Kidney epithelial cell (primary cell): ENCODE measurements at regions not wholly inside any gene's neighbourhood (a gene's known extent, or its start where the extent isn't known, plus 50 kb on each side); places are given as distances from the start of the nearest gene placed in this dataset.

ENCODE experiments used
- DNase-seq: peaks from one replicate; pipeline ENCODE4 v3.0.0-alpha.2; 2010; ENCODE audit warnings: low read depth
- H3K27me3 ChIP-seq: 2 replicates; pipeline ENCODE4 v1.6.0; 2011; ENCODE audit warnings: low read length; ENCODE audit not compliant: control insufficient read depth, insufficient read depth
- H3K36me3 ChIP-seq: 2 replicates; pipeline ENCODE4 v1.5.1; 2011; ENCODE audit warnings: low read length; ENCODE audit not compliant: control insufficient read depth, insufficient read depth
- H3K4me3 ChIP-seq: 2 replicates; pipeline ENCODE4 v1.5.1; 2011; ENCODE audit warnings: low read depth, mild to moderate bottlenecking, control low read depth, low read length
- TF ChIP-seq, protein P1 (sequence below): IDR thresholded peaks from 2 replicates; pipeline ENCODE4 v1.5.1; 2011; ENCODE audit warnings: mild to moderate bottlenecking, moderate library complexity, low read length, control low read depth, inconsistent platforms; ENCODE audit not compliant: insufficient read depth, poor library complexity, severe bottlenecking

DNA sequence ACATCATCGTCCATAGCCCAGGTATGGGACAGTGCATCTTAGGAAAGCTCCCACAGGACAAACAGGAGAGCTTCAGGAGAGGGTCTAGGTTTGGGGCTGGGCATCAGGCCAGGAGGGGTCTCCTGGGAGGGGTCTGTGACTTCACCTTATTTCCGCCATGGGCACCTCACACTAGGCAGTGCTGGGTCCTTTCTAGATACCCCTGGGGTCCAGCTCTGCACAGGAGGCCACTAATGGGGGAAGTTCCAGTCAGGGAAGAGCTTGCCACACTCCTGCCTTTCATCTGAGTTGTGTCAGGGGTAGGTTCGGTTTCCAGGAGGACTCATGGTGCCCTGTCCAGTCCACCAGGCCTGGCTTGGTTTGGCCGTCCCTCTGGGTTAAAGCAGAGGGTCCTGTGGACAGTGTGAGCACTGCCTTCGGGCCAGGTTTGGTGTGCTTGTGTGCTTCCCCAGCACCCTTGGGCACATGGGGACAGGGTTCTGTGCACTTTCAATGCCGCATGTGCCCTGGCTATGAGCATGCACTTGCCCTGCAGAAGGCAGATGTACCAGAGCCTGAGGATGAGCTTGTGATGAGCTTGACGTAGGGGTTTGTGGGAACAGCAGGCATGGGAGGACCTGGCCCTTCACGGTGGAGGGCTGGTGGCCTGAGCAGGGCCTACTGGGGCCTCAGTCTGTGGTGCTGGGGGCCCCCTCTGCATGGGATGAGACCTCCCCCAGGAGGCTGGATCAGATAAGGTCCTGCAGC is 377.7 kb upstream of the NUPR2 start:
- no peaks in the 10 kb centered on the region for H3K36me3 ChIP-seq
- no peaks in the 10 kb centered on the region for H3K27me3 ChIP-seq
- TF ChIP-seq, protein P1, sequence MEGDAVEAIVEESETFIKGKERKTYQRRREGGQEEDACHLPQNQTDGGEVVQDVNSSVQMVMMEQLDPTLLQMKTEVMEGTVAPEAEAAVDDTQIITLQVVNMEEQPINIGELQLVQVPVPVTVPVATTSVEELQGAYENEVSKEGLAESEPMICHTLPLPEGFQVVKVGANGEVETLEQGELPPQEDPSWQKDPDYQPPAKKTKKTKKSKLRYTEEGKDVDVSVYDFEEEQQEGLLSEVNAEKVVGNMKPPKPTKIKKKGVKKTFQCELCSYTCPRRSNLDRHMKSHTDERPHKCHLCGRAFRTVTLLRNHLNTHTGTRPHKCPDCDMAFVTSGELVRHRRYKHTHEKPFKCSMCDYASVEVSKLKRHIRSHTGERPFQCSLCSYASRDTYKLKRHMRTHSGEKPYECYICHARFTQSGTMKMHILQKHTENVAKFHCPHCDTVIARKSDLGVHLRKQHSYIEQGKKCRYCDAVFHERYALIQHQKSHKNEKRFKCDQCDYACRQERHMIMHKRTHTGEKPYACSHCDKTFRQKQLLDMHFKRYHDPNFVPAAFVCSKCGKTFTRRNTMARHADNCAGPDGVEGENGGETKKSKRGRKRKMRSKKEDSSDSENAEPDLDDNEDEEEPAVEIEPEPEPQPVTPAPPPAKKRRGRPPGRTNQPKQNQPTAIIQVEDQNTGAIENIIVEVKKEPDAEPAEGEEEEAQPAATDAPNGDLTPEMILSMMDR, result no peak
- no peak for DNase-seq
- H3K4me3 ChIP-seq, result no peak overlapping the region

DNA sequence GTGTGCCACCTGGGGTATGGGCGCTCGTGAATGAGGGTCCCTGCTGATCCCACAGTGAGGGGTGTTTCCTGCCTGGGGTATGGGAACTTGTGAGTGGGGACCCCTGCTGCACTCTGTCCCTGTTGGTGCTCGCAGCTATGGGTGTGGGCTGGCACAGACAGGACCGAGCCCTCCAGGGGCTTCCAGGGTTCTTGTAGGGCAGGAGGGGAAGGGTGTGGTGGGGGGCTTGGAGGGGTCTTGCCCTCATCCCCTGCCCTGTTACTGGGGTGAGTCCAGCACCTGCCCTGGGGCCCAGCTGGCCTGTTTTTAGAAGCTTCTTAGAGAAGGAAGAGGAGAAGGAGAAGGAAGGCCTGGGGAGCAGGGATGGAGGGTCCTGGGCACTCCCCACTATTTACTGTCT is 377.0 kb upstream of the NUPR2 start:
- no peak for DNase-seq
- no peaks in the 10 kb centered on the region for H3K36me3 ChIP-seq
- H3K27me3 ChIP-seq, result no peaks in the 10 kb centered on the region
- H3K4me3 ChIP-seq, result no peak overlapping the region
- TF ChIP-seq, protein P1, result no peak

DNA sequence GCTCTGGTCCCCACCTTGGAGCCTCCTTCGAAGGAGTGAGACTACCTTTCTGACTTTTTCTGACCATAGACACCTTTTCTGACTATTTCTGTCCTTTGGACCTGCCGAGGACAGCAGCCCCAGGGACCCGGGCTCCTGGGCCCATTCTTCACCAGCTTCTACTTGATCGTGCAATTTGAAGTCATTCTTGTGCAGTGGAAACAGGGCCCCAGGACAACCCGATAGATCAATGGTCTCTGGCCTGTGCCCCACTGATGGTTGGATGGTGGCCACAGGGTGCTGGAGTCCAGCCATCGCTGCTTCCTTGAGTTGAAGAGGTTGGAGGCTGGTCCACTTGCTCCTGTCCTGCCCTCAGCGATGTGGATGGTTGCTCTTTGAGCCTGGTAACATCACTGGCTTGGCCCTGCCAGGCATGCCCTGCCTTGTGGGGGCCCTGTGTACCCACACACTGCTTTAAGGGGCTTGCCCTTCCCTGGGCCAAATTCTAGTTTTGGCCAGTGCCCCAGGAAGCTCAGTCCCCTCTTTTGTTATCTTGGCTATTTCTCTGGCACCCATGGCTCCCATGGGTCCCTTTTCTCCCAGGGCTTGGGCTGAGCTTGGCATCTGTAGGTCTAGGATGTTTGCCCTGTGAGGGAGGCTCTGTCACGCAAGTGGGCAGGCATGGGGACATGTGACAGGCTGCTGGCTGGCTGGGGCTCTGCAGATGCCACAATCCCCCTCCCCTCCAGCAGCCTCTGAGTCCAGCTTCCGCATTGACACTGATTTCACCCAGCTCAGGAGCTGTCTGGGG is 375.6 kb upstream of the NUPR2 start:
- Histone ChIP-seq H3K27me3 (no peaks in the 10 kb centered on the region), H3K4me3 (no peak overlapping the region), H3K36me3 (no peaks in the 10 kb centered on the region)
- no peak for DNase-seq
- TF ChIP-seq, protein P1, result no peak

DNA sequence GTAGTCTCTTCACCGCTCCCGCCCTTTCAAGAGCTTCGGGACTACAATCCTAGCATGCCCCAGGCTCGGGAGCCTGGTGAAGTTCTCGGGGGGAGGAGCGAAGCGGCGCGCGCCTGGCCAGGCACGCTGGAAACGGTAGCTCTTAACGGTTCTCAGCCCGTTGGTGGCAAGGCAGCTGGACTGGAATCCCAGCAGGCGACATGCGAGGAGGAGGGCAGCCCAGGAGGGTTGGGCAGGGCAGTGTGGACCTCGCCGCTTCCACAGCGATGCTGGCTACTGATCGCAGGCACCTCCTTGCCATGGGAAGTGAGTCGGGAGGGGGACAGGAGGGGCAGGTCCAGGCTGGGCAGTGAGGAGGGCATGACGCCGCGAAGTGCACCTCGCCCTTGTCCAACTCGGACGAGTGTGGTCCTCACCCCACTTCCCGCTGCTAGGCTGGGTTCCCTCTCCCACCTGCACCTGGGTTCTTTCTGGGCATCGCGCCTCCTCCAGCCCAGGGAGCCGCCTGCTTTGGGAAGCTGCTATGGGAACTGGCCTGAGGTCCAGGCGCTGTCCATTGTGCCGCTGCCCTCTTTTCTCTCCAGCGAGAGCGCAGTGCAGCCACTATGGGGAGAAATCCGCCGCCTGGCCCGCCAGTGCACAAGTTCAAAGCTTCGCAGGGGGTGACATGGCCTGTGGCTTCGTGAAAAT is 367.8 kb upstream of the NUPR2 start:
- TF ChIP-seq, protein P1, result no peak
- no peaks in the 10 kb centered on the region for H3K27me3 ChIP-seq
- H3K36me3 ChIP-seq, result no peaks in the 10 kb centered on the region
- H3K4me3 ChIP-seq, result no peak overlapping the region
- DNase-seq, result no peak

DNA sequence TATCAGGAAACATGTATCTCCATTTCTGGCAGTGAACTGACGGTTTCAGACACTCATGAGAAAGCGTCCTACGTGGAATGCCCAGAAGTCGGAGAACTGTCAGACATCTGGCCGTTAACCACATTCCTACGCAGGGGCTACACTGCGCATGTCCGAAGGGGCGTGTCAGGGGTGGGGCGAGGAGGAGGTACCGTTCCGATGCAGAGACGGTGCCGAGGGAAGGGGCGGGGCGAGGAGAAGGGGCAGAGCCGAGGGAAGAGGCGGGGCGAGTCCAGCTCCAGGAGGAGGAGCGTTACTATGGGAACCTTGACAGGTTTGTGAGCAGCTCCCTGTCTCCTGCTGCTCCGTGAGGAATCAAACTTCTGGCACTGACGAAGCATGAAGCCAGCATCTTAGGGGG is 366.9 kb upstream of the NUPR2 start:
- H3K4me3 ChIP-seq, result no peak overlapping the region
- DNase-seq, result no peak
- no peaks in the 10 kb centered on the region for H3K36me3 ChIP-seq
- TF ChIP-seq, protein P1, result no peak
- no peaks in the 10 kb centered on the region for H3K27me3 ChIP-seq
